T-helper 22 cell (primary cell): ENCODE measurements at regions not wholly inside any gene's neighbourhood (a gene's known extent, or its start where the extent isn't known, plus 50 kb on each side); places are given as distances from the start of the nearest gene placed in this dataset.

ENCODE experiments used
- DNase-seq: peaks from one replicate; pipeline ENCODE4 v3.0.0-alpha.2; 2020; ENCODE audit warnings: low read depth

DNA sequence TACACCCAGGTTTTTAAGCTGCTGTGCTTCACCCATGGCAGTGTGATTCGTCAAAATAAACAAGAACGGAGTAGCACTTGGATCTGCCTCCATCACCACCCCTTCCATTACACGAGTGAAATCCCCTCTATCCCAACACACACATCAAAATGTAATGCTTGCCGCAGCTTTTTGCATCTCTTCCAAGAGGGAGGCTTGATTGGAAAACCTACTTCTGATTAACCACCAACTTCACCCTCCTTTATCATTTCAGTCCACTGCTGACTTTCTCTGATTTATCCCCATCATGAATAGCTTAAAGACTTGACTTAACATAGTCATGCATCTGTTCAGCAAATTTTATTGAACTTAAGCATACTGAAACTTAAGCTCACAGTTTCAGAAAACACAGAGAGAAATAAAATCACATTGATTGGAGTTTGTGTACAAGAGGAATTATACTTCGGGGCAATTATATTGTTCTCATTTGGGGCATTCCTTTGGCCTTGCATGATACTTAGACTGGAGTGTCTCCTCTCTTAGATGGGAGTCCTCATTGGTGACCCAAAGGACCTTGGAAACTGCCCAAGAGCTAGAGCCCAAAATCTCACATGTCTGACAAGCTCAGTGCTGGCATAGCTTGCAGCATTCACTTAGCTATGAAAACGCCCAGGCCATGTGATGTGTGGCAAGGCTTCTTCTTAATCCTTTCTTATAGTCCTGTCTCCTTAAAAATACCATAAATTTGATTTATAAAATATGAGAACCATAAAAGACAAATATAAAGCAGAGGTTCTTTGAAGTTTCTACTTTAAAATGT lies 124.3 kb upstream of the UMPS start:
- DNase-seq = no peak

DNA sequence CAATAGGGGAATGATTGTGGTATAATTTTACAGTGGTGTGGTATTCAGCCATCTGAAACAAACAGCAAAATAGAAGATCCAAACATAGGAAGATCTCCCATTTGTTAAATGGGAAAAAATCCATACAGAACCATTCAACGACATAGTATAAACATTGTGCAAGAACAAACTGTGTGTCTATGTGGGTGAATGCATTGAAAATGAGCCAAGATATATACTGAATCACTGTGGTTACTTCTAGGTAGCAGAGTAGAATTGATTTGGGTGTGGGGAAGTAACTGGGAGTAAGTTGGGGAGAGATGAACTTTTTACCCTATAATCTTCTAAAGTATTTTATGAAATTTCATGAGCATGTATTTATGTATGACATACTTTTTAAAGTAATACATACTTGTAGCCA lies 123.1 kb upstream of the UMPS start:
- DNase-seq = no peak

DNA sequence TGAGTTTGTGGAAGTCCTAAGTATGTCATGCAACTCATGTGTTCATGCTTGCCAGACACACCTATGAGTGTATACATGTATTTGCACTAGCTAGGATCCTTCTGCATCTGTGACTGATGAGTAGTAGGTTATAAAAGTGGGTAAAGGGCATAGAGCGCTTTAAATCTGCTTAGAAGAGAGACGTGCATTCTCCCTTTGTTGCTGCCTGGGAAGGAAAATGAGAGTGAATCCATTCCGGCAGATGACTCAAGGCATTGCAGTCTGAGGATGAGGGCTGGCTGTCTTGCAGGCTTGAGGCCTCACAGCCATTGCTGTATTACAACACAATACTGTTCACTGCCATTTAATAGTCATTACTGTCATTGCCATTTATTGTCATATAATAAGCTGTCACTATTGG lies 120.8 kb upstream of the UMPS start:
- DNase-seq = no peak

DNA sequence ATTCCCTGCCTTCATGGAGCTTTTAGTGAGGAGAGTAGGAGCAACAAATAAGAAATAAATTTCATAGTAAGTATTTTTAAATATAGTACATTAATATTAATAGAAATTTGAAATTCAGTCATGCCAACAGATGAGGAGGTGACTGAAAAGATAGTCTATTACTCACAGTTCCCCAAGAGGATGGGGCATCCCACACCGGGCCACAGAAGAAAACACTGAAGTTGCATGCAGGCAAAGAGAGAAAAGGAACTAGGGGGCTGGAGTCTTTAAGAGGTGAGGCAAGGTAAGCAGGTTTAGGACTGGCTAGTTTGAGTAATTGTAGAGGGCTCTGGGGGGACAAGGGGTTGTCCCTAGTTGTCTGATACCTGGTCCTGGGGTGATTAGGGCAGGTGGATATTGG lies 120.1 kb upstream of the UMPS start:
- no peak for DNase-seq

DNA sequence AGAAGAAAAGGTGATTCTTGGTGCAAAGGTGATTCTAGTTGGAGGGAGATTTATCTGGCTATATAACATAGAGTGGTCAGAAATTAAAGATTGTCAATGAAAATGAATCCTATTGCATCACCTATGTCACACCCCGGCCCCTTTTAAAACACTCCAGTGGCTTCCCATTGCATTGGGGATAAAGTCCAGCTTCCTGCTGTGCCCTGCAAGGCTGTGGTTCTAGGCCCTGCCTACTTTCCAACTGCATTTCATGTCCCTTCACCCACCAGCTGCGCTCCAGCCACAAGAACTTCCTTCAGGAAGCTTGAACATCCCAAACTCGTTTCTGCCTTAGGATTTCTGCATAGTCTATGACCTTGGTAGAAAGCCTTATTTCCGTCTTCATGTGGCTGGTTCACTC lies 118.7 kb upstream of the UMPS start:
- no peak for DNase-seq

DNA sequence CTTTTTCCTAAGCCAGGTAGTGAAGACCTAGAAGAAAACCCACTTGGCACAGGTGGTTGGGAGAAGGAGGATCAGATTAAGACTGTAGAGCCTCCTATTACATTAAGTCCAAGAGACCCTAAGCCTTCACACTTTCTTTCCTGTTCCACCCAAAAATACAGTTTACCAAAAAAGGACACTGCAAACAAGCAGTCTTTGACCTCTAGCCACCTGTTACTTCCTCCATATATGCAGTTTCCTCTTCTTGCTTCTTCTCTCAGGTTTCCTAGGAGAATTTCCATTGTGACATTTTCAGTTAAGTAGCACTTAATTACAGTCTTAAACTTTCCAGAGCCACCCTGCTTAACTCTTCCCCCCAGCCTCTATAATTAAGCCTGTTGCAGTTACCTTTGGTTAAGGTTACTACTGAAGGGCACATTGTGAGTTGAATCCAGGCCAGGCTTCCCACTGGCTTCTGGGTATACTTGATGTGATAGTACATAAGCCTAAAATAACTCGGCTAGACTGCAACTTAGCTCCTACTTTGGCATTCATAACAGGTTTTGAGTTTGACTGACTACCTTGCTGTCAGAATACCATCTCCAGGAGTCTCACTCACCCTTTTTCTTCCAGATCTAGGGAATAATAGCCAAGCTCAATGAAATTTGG lies 114.2 kb upstream of the UMPS start:
- DNase-seq = no peak

DNA sequence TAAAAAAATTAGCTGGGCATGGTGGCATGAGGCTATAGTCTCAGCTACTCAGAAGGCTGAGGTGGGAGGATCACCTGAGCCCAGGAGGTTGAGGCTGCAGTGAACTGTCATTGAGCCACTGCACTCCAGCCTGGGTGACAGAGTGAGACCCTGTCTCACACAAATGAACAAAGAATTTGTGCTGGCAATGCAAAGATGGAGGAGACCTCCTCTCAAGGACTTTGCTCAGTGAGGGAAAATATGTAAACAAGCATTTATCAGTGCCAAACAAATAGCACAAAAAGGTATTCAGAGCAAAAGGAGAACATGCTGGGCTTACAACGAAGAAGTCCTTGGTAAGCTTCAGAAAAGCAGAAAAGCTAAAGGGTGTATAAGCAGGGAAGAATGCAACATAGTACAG lies 113.1 kb upstream of the UMPS start:
- no peak for DNase-seq

DNA sequence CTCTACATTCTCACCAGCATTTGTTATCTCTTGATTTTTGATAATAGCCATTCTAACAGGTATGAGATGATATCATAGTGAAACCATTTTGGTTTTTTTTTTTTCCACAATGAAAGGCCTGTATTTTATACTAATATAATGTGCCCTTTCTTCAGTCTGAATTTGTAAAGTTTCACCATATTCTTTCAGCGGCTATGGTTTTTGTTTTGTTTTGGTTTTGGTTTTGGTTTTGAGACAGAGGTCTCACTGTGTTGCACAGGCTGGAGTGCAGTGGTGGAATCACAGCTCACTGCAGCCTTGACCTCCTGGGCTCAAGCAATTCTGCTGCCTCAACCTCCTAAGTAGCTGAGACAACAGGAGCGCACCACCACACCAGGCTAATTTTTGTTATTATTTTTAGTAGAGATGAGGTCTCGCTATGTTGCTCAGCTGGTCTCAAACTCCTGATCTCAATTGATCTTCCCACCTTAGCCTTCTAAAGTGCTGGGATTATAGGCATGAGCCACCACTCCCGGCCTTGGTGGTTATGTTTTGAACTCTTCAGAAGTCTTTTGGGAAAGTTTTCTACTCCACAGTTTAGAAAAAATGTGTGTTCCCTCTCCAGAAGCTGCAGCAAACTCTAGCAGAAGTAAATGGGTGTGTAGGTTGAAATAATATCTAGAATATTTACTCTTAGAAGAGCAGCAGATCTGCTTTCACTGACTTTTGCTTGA lies 110.2 kb upstream of the UMPS start:
- no peak for DNase-seq

DNA sequence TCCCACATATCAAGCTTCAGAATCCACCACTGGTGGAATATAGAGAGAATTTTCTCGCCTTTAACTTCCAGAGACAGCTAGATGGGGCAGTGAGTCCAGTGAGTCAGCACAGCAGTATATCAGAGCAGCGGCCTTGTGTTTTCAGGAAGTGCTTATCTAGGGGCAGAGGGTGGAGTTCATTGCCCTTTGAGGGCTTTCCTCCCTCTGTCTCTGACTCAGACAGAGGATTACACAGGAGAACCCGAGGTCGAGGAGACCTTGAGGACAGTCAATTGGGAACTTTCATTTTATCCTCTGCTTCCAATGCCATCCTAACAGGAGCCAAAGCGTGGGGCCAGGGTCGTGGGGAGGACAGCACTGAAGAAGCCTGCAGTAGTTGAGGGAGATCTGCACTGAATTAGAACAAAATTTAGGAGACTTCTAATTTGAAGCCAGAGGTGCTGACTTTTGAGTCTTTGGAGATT lies 109.6 kb upstream of the UMPS start:
- no peak for DNase-seq

DNA sequence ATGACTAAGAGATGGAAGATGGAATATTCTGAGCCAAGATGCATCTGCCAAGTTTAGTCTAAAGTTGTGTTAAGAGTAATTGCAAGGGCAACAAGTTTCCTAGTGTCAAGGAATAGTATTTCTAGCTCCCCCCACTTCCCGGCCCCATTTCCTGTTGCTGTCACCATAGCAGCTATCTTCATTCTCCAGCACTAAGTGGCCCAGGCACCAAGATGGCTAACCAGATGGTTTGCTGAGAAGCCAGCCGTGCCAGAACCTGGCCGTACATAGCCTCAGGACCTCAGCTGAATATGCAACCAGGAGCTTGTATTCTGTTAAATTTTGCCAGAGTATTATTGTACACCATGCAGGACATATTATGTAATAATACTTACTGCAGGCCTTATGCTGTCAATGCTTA lies 108.8 kb upstream of the UMPS start:
- no peak for DNase-seq

DNA sequence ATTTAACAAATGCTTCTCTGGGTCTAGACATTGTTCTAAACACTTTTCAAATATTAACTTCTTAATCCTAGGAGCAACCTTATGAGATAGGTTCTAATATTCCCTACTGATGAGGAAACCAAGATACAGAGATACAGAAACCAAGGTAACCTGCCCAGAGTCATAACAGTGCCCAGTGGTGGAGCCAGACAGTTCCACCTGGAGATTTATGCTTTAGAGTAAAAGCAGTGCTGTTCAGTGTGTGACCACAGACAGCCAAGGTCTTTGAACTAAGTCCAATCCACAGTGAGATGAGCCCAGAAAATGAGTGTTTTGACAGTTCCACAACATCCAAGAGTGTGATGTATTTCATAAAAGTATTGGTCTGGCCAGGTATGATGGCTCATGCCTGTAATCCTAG lies 105.2 kb upstream of the UMPS start:
- DNase-seq = no peak

DNA sequence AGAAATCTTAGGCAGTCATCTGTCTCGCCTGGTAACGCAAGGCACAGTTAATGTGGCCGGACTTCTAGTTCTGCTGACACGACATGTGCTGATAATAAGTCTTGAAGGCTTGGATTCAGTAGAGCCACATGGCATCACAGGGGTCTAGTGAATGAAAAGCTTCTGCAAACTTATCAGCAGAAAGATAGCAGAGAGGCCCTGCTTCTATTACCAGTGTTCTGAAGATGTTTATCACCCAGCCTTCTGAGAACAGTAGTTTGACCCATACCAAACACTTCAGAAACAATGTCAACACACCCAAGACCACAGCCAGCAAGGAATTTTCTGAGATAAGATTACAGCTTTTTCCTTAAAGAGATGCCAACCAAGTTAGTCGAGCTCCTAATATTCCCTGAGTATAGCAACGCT lies 102.7 kb upstream of the UMPS start:
- DNase-seq = no peak

DNA sequence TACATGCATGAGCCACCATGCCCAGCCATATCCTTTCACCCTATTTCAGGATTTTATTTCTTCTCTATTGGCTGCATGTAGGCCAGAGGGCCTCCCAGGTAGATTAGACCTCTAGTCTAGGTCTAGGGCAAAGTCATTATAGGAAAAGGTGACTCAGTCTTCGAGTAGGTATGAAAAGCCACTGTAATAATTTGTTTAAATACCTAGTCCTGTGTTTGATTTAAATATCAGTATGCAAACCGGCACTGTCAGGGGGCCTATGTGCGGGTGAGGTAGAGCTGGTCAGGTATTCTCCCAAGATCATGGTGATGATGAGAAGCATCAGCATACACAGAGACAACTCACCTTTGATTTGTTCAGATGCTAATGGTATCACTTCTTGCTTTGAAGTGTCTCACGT lies 101.4 kb upstream of the UMPS start:
- no peak for DNase-seq

DNA sequence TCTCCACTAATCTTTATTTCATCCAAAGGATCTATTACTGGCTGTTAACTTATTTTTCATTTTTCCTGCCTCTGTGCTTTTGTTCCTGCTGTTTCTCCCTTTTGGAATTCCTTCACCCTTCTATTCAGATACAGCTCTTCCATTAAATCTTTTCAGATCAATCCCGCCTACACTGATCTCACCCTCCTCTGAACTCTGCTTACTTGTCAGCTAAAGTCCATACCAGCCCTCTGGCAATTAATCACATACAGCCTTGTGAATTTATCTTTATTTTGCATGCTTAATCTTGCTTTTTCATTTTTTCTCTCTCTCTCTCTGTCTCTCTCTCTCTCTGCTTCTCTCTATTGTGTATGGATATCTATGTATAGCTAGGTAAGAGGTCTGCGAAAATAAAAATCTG lies 100.8 kb upstream of the UMPS start:
- no peak for DNase-seq

DNA sequence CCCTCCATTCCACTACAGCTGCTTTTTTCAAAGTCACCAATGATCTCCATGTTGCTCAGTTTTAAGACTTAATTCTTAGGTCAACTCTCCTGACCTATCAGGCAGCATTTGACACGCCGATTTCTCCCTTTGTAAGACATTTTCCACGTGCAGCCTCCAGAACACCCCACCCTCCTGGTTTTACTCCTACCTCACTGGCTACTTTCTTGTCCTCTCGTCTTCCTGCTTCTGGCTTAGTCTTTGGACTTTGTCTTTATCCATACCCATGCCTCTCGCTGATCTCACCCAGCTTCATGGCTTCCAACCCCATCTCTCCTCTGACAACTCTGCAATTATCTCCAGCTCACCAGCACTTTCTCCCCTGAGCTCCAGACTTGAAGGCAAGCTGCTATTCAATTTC lies 99.3 kb upstream of the UMPS start:
- DNase-seq = no peak

DNA sequence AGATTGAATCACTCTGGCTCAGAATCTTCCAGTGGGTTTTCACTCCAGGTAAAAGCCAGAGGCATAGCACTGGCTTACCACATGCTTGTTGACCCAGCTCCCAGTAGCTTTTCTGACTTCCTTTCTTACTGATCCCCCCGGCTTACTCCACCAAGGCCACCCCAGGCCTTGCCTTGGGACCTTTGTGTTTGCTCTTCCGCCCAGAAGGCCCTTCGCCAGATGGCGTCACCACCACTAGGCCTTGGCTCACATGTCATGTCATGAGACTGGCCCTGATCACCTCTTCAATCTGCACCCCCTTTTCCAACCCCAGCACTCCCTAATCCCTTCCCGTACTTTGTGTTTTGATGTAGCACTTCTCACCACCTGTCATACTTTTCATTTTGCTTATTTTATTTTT lies 98.5 kb upstream of the UMPS start:
- DNase-seq = no peak

DNA sequence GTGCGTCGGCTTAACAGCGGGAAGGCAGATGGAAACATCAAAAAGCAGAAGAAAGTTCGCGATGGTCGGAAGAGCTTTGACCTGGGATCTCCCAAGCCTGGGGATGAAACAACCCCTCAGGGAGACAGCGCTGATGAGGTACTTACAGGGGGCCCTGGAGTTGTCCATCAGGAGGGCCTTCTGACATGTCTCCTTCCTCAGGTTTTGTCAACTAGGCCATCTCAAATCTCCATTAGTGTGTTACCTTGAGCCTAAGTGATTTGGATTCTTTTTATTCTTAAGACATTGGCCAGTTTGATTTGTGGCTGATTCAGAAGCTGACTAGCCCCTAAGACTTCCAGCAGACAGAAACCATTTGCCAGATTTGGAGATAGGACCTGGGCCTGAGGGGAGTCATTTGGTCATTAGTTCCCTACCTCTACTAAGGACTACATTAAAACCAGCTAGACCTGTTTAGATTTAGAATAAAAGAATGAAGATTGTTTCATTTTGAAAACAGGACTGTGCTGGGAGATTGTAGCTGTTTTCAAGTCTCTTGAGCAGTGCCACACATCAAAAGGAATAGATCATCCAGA lies 97.6 kb upstream of the UMPS start:
- DNase-seq = no peak

DNA sequence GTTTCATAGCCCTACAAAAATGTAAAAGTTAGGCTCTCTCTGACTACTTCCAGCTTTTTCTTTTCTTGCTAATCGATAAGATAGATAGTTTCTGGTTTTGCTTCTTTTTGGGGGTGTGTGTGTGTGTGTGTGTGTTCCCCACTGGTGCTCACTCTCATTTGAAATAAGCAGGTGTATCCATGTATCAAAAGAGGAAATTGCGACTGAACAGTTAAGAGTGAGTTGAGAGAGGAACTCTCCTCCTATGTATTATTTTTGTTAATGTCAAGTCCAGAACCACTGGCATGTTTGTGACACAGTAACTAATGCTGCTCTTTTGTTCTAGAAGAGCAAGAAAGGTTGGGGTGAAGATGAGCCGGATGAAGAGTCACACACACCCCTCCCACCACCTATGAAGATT lies 96.7 kb upstream of the UMPS start:
- no peak for DNase-seq

DNA sequence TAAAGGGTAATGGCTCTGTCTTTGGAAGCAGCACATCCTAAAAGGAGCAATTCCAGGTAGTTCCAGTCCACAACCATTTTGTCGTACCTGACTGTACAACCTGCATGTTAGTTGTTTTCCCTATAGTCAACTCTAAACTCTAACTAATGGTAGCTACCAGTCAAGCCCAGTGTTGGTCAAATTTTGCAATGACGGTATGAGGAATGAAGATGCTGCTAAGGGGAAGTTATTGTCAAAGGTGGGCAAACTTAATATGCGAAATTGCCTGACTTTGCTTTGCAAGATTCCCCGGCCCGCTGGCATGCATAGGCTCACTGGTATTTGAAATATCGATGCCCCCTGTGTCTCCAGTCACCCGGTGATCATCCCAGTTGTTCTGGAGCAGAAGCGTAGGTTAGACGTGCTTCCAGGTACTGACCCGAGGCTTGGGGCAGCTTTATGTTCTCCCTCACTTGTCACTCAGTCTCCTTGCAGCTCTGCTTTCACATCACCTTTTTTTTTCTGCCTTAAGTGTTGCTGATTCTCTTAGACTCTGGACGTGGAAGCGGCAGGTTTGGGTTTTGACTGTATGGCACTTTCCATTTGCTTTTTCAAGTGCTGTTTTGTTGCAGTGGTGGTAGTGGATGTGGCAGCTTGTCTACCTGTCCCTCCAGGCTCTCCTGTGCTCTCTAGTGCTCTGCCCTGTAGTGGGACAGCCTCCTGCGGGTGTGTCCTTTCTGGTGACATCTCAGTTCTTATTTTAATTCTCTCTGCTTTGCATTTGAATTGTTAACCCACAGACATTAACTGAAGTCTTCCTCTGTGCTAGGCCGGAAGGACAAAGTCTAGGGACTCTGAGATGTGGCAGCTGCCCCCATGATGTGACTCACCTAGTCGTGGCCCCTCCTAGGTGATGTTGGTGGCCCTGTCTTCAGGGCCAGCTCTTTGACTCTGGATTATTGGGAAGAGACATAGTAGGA lies 95.8 kb upstream of the UMPS start:
- DNase-seq = no peak

DNA sequence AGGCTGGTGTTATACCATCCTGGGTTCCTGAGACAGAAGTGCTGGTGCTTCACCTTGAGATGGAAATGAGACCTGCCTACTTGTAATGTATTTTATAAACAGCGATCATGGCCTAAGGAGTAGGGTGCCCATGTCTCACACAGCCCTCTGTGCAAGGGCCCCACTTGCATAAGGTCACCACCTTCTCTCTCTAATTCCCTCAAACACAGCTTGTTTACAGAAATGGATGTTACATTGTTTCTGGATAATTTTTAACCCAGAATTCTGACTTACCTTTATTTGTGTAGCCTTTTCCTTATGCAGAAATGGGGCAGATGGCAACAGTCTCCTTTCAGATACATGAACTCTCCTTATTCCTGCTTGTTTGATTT lies 95.1 kb upstream of the UMPS start:
- DNase-seq = no peak

DNA sequence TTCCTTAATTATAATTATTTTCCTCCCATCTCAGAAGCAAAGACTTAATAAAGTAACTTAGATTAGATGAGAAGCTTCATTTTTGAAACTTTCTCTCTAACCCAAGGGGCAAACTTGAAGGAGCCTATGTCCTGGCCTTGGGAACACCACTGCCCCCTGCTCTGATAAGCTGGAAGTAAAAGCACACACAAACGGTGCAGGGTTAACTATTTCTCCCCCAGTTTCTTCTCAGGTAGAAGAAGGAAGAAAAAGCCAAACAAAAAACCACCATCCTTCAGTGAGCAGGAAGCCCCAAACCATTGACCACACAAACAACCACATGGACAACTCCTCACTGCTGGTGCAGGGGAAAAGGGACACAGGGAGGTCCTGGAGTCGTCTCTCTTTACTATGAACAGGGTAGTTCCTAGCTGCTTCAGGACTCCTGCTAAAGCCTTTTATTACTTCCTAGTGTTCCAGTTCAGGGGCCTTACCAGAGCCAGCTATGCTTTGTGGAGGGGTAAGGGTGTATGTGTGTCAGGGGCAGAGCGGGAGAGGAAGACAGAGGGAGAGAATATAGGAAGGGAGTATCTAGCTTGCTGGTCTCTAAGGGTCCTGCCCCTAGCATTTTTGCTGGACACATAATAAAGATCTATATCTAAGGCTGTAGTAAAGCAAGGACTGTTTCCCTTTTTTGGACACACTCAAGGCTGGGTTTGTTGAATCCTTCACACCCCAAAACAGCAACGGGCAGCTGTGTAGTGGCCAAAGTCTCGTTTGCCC lies 94.0 kb upstream of the UMPS start:
- no peak for DNase-seq
